ENCODE measurements at regions not wholly inside any gene's neighbourhood (a gene's known extent, or its start where the extent isn't known, plus 50 kb on each side); places are given as distances from the start of the nearest gene placed in this dataset.

GRCh38 chr6:28808383-28808782 is 115.4 kb downstream of the TRIM27 start:
- TF ChIP-seq POLR2A (IDR thresholded peaks at IDR 0.05; ENCODE audit: low read depth, low read length) (no peak), POLR2AphosphoS5 (IDR thresholded peaks at IDR 0.05; ENCODE audit: low read depth, low read length) (no peak)

Data from GM12892 (cell line).